GM12865 (cell line): ENCODE measurements at regions not wholly inside any gene's neighbourhood (a gene's known extent, or its start where the extent isn't known, plus 50 kb on each side); places are given as distances from the start of the nearest gene placed in this dataset.

Experiments
- DNase-seq: peaks from one replicate; pipeline ENCODE4 v3.0.0; 2010; ENCODE audit warnings: low read depth
- H3K4me3 ChIP-seq: 2 replicates; pipeline ENCODE4 v1.5.1; 2011; ENCODE audit warnings: mild to moderate bottlenecking, low read depth, low read length, control low read depth
- CTCF ChIP-seq: IDR thresholded peaks from 2 replicates; pipeline ENCODE4 v1.5.1; 2011; ENCODE audit warnings: low read length, control low read depth, low read depth, inconsistent platforms; ENCODE audit not compliant: insufficient read depth; ENCODE audit errors: missing control alignments

- no peak for DNase-seq
- H3K4me3 ChIP-seq = no peak overlapping the region
- no peak for TF ChIP-seq CTCF
These were observed 533.0 kb downstream of the EPHB1 start for GRCh38 chr3:135328036-135328435.

- H3K4me3 ChIP-seq = no peak overlapping the region
- TF ChIP-seq CTCF = no peak
- no peak for DNase-seq
These were observed 534.4 kb downstream of the EPHB1 start for GRCh38 chr3:135329479-135329878.

- no peak for DNase-seq
- no peak for TF ChIP-seq CTCF
- no peak overlapping the region for H3K4me3 ChIP-seq
These were observed 542.1 kb downstream of the EPHB1 start for GRCh38 chr3:135337192-135337591.

GRCh38 chr3:135348690-135349089 lies 553.6 kb downstream of the EPHB1 start:
- no peak for TF ChIP-seq CTCF
- no peak for DNase-seq

GRCh38 chr3:135349254-135349948 lies 554.3 kb downstream of the EPHB1 start:
- no peak for TF ChIP-seq CTCF
- no peak overlapping the region for H3K4me3 ChIP-seq
- DNase-seq = no peak

More at GRCh38 chr3:135348690-135349089, 553.6 kb downstream of the EPHB1 start:
- H3K4me3 ChIP-seq = no peak overlapping the region

GRCh38 chr3:135352213-135352612 lies 557.2 kb downstream of the EPHB1 start:
- TF ChIP-seq CTCF = no peak
- DNase-seq = no peak
- no peak overlapping the region for H3K4me3 ChIP-seq

GRCh38 chr3:135362889-135363288 lies 567.8 kb downstream of the EPHB1 start:
- no peak overlapping the region for H3K4me3 ChIP-seq
- no peak for DNase-seq
- TF ChIP-seq CTCF = no peak
